Epithelial cell of proximal tubule (primary cell): ENCODE measurements at regions not wholly inside any gene's neighbourhood (a gene's known extent, or its start where the extent isn't known, plus 50 kb on each side); places are given as distances from the start of the nearest gene placed in this dataset.

Experiments used
- DNase-seq: peaks from one replicate; pipeline ENCODE4 v3.0.0-alpha.2; 2011; ENCODE audit warnings: low read depth
- H3K4me3 ChIP-seq: 2 replicates; pipeline ENCODE4 v1.5.1; 2011; ENCODE audit warnings: low read depth, mild to moderate bottlenecking, low read length
- TF ChIP-seq, protein P1 (sequence below): conservative IDR thresholded peaks from 2 replicates; pipeline ENCODE4 v1.5.1; 2012; ENCODE audit warnings: low read depth, mild to moderate bottlenecking, low read length

DNA sequence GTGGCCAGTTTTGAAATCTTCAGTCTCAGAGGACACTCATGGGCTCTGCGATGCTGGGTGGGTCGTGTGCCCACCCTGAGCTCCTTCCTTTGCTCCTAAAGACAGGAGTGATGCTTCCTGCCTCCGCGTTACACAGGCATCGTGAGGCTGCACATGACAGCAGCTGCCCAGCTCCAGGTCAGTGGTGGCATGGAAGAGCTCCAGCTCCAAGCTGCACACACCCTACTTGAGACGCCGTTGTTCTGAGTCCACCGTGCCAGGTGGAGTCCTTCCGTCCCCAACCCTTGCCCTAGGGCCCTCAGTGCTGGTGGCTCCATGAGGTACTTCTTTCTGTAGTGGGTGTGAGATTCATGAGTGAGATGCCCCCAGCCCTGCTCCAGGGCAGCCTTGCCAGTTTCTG lies 794.1 kb downstream of the BRD1 start:
- H3K4me3 ChIP-seq, result no peak overlapping the region
- TF ChIP-seq, protein P1, sequence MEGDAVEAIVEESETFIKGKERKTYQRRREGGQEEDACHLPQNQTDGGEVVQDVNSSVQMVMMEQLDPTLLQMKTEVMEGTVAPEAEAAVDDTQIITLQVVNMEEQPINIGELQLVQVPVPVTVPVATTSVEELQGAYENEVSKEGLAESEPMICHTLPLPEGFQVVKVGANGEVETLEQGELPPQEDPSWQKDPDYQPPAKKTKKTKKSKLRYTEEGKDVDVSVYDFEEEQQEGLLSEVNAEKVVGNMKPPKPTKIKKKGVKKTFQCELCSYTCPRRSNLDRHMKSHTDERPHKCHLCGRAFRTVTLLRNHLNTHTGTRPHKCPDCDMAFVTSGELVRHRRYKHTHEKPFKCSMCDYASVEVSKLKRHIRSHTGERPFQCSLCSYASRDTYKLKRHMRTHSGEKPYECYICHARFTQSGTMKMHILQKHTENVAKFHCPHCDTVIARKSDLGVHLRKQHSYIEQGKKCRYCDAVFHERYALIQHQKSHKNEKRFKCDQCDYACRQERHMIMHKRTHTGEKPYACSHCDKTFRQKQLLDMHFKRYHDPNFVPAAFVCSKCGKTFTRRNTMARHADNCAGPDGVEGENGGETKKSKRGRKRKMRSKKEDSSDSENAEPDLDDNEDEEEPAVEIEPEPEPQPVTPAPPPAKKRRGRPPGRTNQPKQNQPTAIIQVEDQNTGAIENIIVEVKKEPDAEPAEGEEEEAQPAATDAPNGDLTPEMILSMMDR, result no peak
- no peak for DNase-seq

DNA sequence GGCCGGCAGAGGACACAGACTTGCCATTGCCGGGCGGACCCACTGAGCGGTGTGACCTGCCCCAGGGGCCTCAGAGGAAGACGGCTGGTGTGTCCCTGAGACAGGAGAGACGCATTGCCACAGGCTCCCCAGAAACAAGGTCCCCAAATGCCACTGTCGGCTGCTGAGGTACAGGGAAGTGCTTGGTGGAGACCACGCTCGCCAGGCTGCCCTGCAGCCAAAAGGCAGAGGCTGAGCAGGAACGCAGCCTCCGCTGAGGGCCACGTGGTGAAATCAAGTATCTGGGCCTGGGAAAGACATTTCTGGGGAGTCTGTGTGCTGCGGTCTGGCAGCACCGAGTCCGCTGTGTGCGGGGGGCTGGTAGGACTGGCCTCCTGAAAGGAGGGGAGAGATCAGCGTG lies 794.9 kb downstream of the BRD1 start:
- H3K4me3 ChIP-seq, result no peak overlapping the region
- no peak for DNase-seq
- TF ChIP-seq, protein P1, result no peak

DNA sequence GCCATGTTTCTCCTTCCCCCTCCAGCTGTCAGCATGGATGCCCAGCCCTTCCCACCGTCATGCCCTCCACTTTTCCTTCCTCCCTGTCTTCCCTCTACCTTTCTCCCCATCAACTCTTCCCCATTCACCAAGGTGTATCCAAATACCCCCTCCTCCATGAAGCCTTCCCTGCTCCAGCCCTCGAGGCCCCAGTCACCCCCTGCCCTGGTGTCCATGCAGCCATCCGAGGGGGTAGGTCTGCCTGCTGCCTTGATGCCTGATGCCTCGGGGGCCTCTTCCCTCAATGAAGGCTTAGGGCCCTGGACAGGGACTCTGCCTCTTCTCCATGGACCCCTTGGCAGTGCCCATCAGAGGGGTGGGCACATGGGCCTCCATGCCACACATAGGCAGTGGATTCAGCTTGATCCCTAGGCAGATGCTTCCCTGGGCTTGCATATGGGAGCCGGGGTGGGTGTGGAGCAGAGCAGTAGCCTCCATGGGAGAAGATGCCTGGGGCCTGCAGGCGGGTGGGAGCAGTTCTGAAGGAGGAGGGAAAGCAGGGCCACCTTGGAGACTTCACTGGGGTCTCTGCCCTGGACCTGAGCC lies 795.8 kb downstream of the BRD1 start:
- no peak overlapping the region for H3K4me3 ChIP-seq
- TF ChIP-seq, protein P1, result no peak
- no peak for DNase-seq

DNA sequence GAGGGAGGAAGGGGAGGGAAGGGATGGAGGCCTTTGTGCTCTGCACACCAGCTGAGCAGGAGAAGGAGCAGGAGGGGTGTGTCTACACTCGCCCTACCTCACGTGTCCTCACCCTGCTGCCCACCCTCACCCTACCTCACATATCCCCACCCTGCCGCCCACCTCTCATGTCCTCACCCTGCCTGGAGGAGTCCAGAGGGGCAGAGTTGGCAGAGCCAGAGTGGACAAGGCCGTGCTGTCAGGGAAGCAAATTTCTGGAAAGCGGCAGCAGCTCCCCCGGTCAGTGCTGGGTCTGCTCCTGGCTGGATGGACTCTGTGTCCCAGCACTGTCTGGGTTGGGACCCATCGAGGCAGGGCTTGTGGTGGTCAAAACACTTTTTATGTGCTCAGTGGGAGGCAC lies 799.6 kb downstream of the BRD1 start:
- no peak overlapping the region for H3K4me3 ChIP-seq
- DNase-seq, result no peak
- TF ChIP-seq, protein P1, result no peak

DNA sequence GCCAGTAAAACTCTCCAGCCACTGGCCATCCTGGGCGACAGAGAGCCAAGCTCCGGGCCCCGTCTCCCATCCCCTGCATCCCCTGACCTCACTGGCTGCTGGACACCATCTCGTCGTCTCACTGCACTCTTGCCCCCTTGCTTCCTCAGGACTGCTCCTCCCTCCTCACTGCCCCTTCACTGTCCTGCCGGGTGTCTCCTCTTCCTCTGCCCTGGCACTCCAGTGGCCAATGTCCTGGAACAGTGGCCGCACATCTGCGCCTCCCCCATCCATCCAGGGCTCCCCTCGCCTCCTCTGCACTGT lies 800.4 kb downstream of the BRD1 start:
- H3K4me3 ChIP-seq, result no peak overlapping the region
- DNase-seq, result no peak
- TF ChIP-seq, protein P1, result no peak

DNA sequence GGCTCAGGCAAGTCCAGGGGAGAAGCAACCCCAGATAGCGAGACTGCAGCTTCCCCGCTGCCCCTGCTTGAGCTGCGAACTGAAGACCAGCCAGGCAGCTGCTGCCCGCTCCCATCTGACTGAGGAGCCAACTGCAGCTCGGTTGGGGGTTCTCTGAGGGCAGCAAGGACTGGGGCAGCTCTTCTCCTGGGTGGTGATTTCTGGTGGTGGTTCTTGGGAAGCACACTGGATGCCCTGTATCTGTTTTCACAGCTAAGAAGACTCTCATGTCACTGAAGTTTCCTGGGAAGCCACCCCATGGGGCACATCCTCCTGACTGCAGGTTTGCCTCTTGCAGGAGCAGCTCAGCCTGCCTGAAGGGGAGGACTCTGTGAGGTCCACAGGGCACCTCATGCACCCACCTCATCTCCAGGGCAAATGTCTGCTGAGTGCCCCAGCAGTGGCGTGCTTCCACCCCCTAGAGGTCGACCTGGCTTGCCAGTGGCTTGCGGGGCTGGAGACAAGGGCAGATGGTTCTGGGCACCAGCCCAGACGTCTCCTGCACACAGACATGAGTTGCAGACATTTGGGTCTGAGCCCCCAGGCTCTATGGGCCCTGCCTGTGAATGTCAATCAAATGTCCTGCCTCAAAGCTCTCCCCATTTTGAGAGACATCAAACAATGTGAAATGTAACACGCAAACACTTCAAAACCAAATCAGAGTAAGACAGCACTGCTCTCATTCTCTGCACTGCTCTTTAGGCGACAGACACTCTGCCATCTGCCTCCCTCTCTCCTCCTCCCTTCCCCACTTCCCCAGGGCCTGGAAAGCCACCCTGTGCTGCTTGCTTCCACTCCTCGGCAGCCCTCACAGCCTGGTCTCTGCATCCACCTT lies 800.9 kb downstream of the BRD1 start:
- no peak for DNase-seq
- TF ChIP-seq, protein P1, result no peak
- no peak overlapping the region for H3K4me3 ChIP-seq

DNA sequence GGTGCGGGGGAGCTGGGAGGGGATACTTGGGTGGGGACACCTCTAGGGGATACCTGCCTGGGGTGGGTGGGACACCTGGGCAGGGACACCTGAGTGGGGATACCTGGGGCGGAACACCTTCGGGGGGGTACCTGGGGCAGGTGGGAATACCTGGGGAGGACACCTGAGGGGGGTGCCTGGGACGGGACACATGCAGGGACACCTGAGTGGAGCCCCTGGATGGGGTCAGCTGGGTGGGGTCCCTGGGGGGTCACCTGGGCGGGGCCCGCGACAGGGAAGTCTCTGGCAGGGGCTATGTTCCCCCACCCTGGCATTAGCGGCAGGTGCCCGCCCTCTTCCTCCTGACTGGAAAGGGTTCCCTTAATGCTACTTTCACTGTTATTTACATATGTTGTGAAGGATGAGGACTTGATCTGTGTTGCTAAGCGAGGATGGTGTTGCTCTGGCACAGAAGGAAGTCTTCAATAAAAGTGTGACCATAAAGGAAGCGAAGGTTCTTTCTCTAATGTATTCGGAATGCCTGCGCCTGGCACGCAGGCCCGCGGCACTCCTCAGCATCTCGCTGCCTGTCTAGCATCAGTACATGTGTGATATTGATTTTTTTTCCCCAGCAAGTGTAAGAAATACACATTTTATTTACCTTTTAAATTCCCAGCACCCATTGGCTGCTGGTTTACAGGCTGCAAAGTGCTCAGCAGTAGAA lies 801.7 kb downstream of the BRD1 start:
- DNase-seq, result no peak
- TF ChIP-seq, protein P1, result no peak

More for the DNA sequence above, 801.7 kb downstream of the BRD1 start:
- H3K4me3 ChIP-seq, result no peak overlapping the region
